Activated B cell treated with CpG ODN at 0.5 μM for 24 hours (primary cell): ENCODE measurements at regions not wholly inside any gene's neighbourhood (a gene's known extent, or its start where the extent isn't known, plus 50 kb on each side); places are given as distances from the start of the nearest gene placed in this dataset.

ENCODE experiments used
- ATAC-seq: fragments of 200-7000 bp; cut with Tn5 transposase; one replicate; pipeline ENCODE4 v1.10.0; 2021; ENCODE audit warnings: low read depth, mild to moderate bottlenecking, moderate library complexity
- CTCF ChIA-PET: fragments of 350-600 bp; sonication (Branson Sonifier 250); formaldehyde crosslinking; loops from one replicate; lab custom pipeline; 2021; ENCODE audit warnings: antibody characterized with exemption; lab: Charles Lee
- POLR2A ChIA-PET: fragments of 350-600 bp; sonication (Branson Sonifier 250); formaldehyde crosslinking; loops from one replicate; lab custom pipeline; 2021; ENCODE audit warnings: antibody characterized with exemption; lab: Charles Lee
- DNase-seq: peaks from one replicate; pipeline ENCODE4 v3.0.0; 2022
- H3K27ac Mint-ChIP-seq: one replicate; pipeline ENCODE4 v1.8.0; 2020; ENCODE audit warnings: mixed read lengths
- H3K27me3 Mint-ChIP-seq: one replicate; pipeline ENCODE4 v1.8.0; 2021; ENCODE audit warnings: mixed read lengths
- H3K36me3 Mint-ChIP-seq: one replicate; pipeline ENCODE4 v1.8.0; 2021; ENCODE audit warnings: low read depth, mixed read lengths
- H3K4me1 Mint-ChIP-seq: one replicate; pipeline ENCODE4 v1.8.0; 2021; ENCODE audit warnings: mixed read lengths
- H3K4me3 Mint-ChIP-seq: one replicate; pipeline ENCODE4 v1.8.0; 2020; ENCODE audit warnings: mild to moderate bottlenecking, mixed read lengths
- H3K9me3 Mint-ChIP-seq: one replicate; pipeline ENCODE4 v1.8.0; 2020; ENCODE audit warnings: mixed read lengths
- CTCF ChIP-seq: fragments of 200-600 bp; IDR thresholded peaks from one replicate; pipeline ENCODE4 v1.8.0; 2022; ENCODE audit warnings: antibody characterized with exemption, mild to moderate bottlenecking
- intact Hi-C: fragments of 100-400 bp; cut with micrococcal nuclease; formaldehyde crosslinking; loops from one replicate; pipeline ENCODE4 v1.15.1; 2024

- DNase-seq (no peak), ATAC-seq (no peak)
- ChIA-PET POLR2A (no interaction called here), CTCF (no interaction called here)
- Mint-ChIP-seq H3K36me3 (no peaks in the 10 kb centered on the region), H3K9me3 (no peaks in the 10 kb centered on the region), H3K27me3 (peaks cover 4% of the 10 kb centered on the region), H3K4me1 (peaks cover 2% of the 10 kb centered on the region), H3K27ac (no peak overlapping the region), H3K4me3 (no peak overlapping the region)
- TF ChIP-seq CTCF: no peak
- intact Hi-C loops: no loop called here
These were observed 364.4 kb upstream of the PRKCQ start for GRCh38 chr10:6944436-6944835.

GRCh38 chr10:6938384-6938783 lies 358.3 kb upstream of the PRKCQ start:
- no peak for TF ChIP-seq CTCF
- ChIA-PET CTCF (no interaction called here), POLR2A (no interaction called here)
- H3K27ac Mint-ChIP-seq: no peak overlapping the region
- DNase-seq (no peak), ATAC-seq (no peak)
- peaks cover 11% of the 10 kb centered on the region for H3K27me3 Mint-ChIP-seq
- H3K4me3 Mint-ChIP-seq: no peak overlapping the region
- H3K36me3 Mint-ChIP-seq: no peaks in the 10 kb centered on the region
- H3K4me1 Mint-ChIP-seq: peaks cover 2% of the 10 kb centered on the region
- intact Hi-C loops: no loop called here
- peaks cover 5% of the 10 kb centered on the region for H3K9me3 Mint-ChIP-seq

GRCh38 chr10:6936931-6937330 lies 356.9 kb upstream of the PRKCQ start:
- ChIA-PET POLR2A (no interaction called here), CTCF (interaction anchor here (1.2 kb wide), 1 partner anchor 508 kb away, joined by 3 read pairs; no protein-coding TSS in a partner anchor)
- Mint-ChIP-seq H3K4me1 (peaks cover 2% of the 10 kb centered on the region), H3K27me3 (peaks cover 11% of the 10 kb centered on the region), H3K4me3 (no peak overlapping the region), H3K27ac (no peak overlapping the region), H3K36me3 (no peaks in the 10 kb centered on the region), H3K9me3 (peaks cover 5% of the 10 kb centered on the region)
- intact Hi-C loops: no loop called here
- ATAC-seq: no peak
- TF ChIP-seq CTCF: no peak
- no peak for DNase-seq

GRCh38 chr10:6929148-6929830 lies 349.2 kb upstream of the PRKCQ start:
- no peak for TF ChIP-seq CTCF
- CTCF ChIA-PET: interaction anchor here (1.0 to 3.2 kb wide), 3 partner anchors 9 to 479 kb away, joined by 3 to 12 read pairs (median 6); no protein-coding TSS in a partner anchor
- H3K9me3 Mint-ChIP-seq: no peaks in the 10 kb centered on the region
- intact Hi-C loops: loop anchor here (5.0 kb wide), 2 partner anchors 118 to 858 kb away; partner anchors contain the start of genes ATP5F1C and KIN
- H3K4me3 Mint-ChIP-seq: no peak overlapping the region
- DNase-seq: no peak
- ATAC-seq: no peak
- H3K4me1 Mint-ChIP-seq: peaks cover 47% of the 10 kb centered on the region
- H3K27ac Mint-ChIP-seq: no peak overlapping the region
- POLR2A ChIA-PET: interaction anchor here (2.5 kb wide), 1 partner anchor 12 kb away, joined by 13 read pairs; no protein-coding TSS in a partner anchor
- H3K36me3 Mint-ChIP-seq: no peaks in the 10 kb centered on the region
- no peaks in the 10 kb centered on the region for H3K27me3 Mint-ChIP-seq

- Mint-ChIP-seq H3K9me3 (no peaks in the 10 kb centered on the region), H3K4me1 (peaks cover 47% of the 10 kb centered on the region), H3K27ac (peak overlapping the region; percentile 88), H3K36me3 (no peaks in the 10 kb centered on the region), H3K27me3 (no peaks in the 10 kb centered on the region), H3K4me3 (peak overlapping the region; percentile 82)
- intact Hi-C loops: loop anchor here (5.0 kb wide), 2 partner anchors 119 to 859 kb away; partner anchors contain the start of genes ATP5F1C and KIN
- CTCF ChIA-PET: interaction anchor here (1.0 to 3.2 kb wide), 3 partner anchors 9 to 480 kb away, joined by 3 to 12 read pairs (median 6); no protein-coding TSS in a partner anchor
- no peak for TF ChIP-seq CTCF
- ATAC-seq: no peak
- POLR2A ChIA-PET: interaction anchor here (0.7 to 2.5 kb wide), 3 partner anchors 11 to 582 kb away, joined by 3 to 13 read pairs (median 4); no protein-coding TSS in a partner anchor
- no peak for DNase-seq
These were observed 348.5 kb upstream of the PRKCQ start for GRCh38 chr10:6928586-6928985.
